ENCODE measurements at regions not wholly inside any gene's neighbourhood (a gene's known extent, or its start where the extent isn't known, plus 50 kb on each side); places are given as distances from the start of the nearest gene placed in this dataset.

DNA sequence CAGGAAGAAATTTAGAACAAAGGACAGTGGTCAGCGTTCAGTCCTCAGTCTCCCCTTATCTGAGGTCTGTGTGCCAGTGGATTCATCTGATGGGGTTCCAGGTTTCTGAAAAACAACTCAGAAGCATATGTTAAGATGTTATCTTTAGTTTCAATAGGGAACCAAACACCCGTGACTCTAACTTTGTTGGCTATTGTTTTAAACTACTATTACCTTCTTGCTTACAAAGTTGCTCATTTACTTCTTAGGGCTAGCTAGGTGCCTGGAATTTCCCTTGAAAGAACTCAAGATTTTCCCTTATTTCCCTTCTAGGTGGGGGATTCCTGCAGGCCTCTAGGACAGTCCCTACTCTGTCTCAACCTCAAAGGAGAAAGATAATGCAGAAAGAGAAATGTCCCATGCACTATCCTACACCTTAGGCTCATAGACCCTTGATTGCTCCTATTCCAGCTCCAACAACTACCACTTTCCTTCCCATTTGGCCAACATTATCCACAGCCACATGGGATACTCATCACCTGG lies 192.5 kb upstream of the LYZL1 start:
- no peak for DNase-seq

DNA sequence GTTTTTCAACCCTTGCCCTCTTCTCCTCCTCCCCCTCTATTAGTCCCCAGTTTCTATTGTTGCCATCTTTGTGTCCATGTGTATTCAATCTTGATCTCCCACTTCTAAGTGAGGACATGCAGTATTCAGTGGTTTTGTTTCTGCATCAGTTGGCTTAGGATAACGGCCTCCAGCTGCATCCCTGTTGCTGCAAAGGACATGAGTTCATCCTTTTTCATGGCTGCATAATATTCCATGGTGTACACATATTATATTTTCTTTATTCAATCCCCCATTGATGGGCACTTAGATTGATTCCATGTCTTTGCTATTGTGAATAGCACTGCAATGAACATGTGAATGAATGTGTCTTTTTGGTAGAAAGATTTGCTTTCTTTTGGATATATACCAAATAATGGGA lies 190.4 kb upstream of the LYZL1 start:
- DNase-seq: no peak

DNA sequence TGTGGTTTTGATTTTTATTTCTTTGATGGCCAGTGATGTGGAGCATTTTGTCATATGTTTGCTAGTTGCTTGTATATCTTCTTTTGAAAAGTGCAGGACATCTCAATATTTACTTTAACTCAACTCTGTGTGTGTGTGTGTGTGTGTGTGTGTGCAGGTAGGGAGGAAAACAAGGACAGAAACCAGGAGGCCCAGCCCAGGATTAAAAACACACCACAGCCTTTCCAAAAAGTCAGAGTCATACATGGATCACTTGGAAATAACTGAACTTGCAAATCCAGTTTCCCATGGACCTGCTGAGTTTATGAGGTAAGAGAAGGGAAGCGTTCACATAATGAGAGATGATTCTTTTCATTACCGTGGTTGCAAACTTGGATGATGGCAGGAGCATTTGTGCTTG lies 189.9 kb upstream of the LYZL1 start:
- DNase-seq: no peak

DNA sequence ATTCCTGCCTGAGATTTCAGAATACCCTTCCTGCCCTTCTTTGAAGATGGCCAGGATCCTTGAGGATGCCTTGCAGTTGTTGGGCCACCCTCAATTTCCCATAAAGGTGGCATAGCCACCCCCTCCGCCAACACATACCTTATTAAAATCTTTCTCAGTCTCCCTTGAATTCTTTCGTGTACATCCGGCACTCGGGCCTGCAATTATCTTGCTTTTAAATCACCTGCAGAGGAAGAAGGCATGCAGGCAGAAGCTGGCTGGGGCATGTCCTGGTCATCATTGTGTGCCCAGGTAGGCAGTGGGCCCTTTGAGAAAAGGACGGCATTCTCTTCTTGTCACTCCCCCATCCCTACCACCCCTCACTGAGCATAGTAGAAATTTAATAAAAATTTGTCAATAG lies 189.5 kb upstream of the LYZL1 start:
- DNase-seq: no peak

DNA sequence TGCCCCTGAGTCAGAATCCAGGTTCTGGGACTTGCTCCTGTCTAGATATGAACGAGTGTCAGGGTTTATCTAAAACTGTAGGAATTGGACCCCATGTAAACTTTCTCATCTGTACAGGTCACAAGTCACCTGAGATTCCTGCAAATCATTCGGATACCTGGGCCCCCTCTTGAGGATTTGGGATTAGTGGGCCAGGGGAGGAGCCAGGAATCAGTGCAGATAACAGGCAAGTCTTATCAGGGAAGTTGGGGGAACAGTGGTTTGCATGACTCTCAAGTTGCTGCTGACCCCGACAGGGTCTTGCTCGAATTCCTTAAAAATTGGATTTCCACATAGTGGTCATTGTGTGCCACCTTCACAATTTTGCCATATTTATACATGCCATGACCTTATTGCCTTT lies 188.4 kb upstream of the LYZL1 start:
- no peak for DNase-seq

DNA sequence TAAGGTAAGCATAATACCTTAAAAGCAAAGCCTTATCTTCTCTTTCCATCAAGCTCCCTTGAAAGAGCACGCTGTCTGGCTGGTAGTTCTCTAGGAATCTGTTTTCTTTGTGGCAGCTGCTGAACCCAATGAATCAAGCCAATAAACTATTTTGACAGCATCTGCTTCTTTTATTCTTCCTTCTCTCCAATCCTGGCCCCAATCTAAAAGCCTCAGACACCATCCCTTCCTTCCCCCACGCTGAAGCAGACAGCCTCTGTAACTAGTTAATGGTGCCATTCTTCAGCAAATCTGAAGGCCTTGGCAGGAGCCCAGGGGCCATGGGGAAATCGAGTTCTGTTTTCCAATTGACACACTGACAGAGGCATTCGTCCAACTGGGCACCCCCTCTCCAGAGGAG lies 186.6 kb upstream of the LYZL1 start:
- DNase-seq: no peak

DNA sequence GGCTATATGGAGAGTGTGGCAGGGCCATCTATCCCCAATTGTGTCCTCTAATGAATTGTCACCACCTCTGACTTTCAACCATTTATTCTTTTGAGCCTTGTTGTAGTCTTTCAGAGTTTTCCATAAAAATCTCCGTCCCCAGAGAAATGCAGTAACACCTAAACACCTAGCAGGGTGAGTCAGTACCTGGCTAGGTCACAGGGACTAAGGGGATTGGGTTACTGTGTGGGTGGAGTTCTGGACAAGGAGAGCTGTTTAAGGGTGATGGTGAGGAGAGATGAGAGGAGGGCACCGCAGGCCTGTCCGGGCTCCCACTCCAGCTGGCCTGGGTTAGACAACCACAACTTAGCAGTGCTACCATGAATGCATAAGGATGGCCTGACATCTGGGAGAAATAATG lies 186.2 kb upstream of the LYZL1 start:
- no peak for DNase-seq

DNA sequence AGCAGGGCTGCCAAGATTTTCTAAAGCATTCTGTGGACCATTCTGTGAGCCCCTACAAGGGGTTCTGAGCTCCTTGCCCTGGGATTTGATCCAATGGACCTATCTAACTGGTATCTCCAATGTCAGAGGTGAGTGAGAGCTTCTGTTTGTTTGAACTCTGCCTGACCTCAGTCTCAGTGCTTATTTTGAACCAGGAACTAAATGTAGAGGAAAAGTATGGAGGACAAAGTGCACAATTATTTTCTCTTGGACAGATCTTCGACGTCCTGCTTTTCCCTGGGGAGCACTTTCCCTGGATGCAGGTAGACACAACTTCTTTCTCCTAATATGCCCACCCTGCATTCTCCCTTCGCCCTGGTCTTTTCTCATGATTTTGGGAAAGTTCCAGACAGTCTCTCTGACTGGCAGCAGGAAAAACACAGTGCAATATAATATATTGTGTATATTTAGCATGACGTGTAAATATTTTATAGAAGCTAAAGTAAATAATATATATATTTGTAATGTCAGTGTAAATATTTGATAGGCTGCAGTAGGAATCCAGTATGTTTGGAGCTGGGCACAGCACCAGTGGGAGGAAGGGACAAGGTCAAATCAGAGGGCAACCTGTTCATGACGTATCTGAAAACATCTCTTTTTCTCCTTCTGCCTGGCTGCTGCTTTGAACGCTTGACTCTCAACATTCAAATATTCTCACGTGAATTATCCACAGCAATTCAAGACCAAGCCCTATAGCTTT lies 184.0 kb upstream of the LYZL1 start:
- DNase-seq: no peak

DNA sequence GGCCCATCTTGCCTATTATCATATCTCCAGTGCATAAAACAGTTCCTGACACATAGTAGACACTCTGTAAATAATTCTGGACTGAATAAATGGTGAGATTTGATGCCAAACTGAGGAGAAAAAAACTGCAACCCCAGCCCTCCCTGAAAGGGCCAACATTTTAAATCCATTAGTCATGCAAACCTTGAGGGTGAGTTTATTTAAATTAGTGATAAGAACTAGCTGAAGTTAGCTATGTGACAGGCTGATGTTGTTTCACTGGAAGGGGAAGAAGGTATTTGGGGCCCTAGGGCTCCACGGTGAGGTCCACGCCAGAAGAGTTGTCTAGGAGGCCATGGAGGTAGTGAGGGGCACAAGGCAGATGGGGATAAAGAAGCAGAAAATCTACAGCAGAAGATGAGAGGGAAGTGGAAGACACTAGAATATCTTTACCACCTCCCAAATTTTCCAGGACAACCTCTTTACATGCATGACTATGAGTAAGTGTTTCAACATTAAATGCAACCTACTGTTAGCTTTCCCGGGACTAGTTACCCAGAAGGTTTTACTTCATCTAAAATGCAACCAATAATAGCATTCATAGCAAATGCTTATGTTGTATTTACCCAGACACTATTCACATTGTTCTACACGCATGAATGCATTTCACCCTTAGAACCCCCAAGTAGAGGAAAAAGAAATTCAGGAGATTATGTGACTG lies 183.2 kb upstream of the LYZL1 start:
- no peak for DNase-seq

DNA sequence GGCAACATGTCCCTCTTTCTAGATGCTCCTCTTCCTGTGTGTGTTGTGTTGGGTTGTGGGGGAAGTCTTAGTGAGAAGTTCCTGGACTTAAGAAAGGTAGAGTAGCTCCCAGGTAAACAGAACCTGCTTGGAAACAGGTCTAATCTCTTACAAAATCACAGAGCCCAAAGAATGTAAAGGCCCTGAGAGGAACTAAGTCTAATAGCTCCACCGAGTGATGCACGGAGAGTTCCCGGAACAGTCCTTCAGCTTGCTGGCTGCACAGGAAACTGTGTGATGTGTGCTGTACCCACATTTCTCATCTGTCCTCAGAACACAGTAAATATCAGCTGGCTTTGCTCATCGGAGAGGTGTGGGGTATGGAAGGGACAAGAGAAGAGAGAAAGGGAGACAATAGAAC lies 182.6 kb upstream of the LYZL1 start:
- no peak for DNase-seq

DNA sequence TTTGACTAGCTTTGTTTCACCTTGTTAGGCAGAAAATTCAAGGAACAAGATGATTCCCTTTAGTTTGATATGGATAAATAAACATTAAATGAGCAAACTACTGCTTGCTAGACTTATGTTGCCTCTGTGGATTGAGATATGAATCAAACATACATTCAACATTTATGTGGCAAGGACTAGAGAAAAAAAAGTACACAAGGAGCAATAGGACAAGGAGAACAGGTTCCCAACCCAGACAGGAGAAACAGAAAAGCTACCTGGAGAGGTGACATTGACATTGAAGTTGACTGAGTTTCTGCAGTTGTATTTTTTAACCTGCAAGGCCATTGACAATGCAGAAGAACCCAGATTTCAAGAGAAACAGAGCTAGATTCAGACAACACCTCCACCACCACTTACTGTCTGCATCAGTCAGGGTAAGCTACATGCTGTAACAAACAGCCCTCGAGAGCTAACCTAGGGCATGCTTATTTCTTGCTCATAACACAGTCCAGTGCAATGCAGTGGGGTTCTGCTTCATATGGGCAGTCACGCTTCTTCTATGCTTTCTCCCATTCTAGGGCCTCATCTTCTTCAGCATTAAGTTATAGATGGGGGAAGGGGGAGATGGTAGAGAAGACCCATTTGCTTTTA lies 180.9 kb upstream of the LYZL1 start:
- DNase-seq: no peak

DNA sequence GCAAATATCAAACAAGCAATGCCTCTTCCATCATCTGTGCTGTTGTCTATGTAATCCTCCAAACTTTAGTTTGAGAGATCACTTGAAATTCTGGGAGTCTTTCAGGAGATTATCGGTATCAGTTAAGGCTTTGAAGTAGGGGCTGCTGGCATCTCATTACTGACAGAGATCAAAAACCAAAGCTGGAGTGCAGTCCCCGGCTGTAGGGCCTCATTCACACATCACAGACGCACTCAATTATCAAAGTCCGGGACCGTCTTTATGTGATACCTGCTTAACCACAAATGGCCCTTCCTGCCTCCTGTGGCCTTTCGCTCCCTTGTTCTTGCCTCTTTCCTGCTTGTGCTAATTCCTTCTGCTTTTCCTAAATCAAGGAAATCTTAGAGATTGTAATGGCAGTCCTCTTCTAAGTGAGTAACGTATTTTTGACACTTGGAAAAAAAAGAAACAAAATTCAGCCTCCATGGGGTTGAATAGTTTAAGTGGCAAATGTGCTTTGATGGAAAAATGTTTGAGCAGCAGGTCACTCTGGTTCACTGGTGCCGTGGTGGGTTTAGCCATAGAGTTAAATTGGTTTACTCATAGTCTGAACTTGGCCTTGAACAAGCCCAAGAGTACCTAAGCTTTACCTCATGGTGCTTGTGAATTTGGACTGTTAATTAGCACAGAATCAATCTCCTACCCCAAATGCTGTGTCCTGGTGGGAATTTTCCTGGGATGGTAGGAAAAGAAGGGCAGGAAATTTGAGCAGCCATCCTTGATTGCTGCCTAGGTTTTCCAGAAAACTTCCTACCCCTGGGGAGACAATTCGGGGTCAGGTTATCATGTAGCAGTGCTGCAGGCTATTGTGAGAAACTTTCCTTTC lies 178.9 kb upstream of the LYZL1 start:
- no peak for DNase-seq

DNA sequence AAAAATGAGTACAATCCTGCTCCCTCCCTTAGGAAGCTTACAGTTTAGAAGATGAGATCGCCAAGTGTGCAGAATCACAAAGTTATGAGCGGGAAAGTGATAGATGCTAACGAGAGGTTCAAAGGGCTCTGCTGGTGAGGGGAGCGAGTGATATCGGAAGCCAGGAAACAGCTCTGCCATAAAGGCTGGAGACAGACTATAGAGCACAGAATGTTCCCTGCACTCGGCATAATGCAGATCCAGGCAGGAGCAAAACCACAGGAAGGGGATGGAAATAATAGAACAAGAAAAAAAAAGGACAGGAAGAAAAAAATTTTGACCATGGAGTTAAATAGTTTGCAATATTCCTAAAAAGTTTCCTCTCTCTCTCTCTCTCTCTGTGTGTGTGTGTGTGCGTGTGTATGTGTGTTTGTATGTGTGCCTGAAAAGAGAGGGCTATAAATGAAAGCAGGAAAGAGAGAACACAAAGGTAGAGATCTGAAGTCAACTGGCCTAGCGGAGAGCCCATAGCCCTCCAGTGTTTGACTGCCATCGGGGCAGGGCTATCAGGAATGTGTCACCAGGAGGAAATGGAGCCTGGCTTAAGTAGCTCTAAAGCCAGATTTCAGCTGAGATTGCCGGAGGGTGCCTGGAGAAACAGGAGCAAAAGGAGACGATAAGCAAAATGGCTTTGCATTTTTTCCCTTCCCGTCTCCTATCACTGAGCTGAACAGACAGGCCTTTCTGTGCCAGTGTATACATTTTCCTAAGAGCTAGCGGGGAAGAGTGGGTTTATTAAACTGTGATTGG lies 175.8 kb upstream of the LYZL1 start:
- no peak for DNase-seq

DNA sequence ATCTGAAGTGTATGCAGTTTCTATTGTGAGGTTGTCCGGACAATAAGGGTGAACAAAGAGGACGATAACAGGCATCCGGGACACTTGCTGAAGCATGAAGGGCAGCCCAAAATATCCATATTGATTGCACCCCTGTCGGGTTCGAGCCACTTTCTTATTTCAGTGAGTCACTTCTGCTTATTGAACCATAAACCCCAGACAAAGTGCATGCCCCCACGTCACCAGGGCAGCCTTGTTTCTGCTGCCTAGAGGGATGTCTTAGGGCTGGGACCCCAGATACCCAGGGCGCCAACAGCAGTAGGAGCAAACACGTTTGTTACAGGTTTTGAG lies 175.3 kb upstream of the LYZL1 start:
- DNase-seq: no peak

DNA sequence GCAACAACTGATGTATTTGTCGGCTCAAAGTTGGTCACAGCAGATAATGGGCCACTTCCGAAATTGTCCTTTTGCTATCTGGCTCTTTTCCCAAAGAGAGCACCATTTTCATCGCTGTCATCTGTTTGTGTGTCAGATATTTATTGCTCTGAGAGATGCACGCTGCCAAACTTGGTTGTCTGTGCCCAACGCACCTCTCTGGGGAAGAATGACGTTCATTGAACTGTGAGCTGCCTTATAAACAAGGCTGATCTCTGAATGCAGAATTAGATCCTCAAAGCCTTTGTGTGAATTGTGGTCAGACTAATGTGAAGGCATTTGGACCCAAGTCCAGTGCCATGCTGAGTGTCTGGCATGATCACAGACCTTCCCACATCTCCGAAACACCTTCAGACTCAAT lies 174.7 kb upstream of the LYZL1 start:
- DNase-seq: no peak

DNA sequence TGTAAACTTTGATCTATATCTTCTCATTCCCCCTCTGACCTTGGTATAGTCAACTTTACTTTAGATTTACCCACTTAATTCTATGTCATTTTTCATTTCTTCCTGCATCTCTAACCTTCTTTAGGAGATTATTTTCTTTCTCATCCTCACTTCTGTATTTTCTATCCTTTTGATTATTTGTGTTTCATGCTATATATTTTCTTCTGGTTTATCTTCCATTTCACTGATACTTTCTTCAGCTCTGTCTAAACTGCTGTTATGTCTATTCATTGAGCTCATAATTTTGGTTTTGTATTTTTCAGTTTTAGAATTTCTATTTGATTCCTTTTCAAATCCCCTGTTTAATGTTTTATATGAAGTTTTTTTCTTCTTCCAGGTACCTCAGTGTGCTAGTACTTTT lies 171.1 kb upstream of the LYZL1 start:
- DNase-seq: no peak

DNA sequence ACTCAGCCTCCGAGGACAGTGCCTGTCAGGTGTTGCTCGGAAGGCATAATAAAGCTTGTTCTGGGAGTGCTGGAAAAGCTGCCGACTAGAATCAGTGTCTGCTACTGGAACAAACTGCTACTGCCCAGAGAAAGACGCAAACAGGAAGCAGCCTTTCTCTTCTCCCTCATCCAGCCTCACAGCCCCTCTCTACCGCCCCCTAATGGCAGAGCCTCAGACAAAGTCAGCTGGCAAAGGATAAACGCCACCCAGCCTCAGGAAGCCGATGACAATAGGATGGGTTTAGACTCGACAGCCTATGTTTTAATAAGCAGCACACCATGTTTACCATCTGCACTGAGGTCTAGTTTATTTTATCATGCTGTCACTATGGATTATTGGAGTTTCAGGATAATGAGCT lies 169.5 kb upstream of the LYZL1 start:
- DNase-seq: peak in 1 of 2 experiments; percentile 32

DNA sequence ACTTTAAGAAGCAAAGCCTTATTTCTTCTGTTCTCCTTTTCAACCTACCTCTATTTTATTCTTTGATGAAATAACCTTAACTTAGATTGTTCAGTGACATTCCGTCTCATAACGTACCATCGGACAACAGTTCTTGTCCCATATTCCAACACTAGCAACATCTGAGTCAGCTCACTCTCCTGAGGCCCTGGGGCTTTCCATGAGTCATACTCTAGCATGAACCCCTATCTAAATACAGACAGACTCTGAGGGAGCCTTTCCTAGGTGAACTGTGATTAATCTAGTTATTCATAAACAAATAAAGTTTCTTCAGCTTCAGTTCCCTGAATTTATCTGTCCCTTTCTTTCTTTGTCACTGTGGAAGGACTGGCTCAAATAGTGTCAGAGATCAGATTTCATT lies 168.7 kb upstream of the LYZL1 start:
- no peak for DNase-seq

DNA sequence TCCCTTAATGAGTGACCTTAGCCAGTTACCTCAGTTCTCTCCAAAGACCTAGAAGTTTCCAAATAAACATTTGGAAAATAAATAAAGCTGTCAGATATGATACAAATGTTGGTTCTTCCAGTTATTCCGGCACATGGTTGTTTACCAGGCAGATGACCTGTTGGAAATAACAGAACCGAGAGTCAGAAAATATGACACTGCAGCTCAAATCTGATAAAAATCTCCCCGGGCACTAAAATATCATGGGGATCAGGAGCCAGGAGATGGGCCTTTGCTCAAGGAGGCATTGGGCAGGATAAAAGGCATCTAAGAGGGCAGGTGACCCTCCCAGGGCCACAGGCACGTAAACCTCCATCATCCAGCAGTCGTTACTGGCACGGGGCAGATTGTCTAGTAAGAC lies 164.0 kb upstream of the LYZL1 start:
- DNase-seq: no peak

DNA sequence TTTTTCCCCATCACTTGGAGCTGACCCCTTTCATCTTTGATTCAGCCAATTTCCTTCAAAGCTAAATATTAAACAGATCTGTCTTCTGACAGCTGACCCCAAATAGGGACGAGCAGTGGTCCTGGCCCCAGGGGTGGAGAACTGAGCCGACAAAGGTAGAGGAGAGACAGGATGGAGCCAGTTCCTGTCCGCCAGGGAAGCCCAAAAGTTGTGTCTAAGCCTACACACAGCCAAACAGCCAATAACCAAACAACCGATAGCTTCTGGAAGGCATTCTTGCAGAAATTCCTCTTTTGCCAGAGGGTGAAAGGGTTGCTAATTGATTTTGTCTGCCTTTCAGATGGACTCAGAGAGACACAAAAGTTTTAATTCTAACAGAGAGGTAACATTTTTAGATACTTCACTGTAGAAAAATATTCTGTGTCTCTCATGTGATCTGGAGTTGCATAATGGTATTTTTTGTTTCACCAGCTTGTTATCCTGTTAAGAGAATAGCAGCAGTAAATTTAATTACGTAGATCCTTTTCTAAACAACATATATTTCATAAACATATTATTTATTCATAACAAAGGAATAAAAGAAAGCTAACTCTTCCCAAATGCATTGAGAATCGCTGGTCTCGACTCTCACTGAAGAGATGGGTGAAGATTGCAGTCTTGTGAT lies 161.7 kb upstream of the LYZL1 start:
- no peak for DNase-seq

DNA sequence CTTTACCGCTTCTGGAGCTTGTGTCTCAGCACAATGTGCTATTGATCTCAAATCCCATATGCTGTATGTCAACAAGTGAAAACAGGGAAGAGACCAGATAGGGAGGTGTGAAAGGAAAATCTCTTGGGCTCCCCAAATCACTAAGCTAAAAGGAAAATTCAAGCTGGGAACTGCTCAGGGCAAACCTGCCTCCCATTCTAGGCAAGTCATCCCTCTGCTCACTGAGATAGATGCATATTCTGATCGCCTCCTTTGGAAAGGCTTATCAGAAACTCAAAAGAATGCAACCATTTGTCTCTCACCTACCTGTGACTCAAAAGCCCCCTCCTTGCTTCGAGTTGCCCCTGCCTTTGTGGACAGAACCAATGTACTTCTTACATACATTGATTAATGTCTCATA lies 161.1 kb upstream of the LYZL1 start:
- no peak for DNase-seq

DNA sequence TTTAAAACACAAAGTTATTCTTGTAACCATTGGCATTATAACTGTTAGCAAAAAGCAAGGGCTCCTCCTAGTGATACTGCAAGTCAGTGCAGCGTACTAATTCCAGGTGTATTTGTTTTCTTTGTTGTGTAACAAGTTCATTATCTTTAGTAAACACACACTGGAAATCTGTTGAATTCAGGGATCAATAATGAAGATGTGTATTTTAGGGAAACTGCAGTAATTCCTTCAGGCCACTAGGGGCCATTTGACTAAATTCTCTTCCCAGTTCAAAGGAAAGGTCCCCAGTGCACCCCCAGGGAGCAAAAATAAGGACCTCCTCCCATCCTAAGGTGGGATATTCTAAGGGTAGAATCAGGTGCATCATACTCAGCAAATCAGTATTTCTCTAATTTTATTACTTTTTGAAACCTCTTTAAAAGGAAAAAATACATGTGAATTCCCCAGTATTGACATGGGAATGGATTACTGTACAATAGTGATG lies 158.6 kb upstream of the LYZL1 start:
- peak in 1 of 2 experiments; percentile 25 for DNase-seq

All from NCI-H526 (cell line).